Stimulated activated memory B cell treated with anti-CD40 and anti-IgM and Interleukin-4, amounts not matched to agents 10 μg/mL and 1 μg/mL and 100 μg/mL, for 72 hours (primary cell): ENCODE measurements at regions not wholly inside any gene's neighbourhood (a gene's known extent, or its start where the extent isn't known, plus 50 kb on each side); places are given as distances from the start of the nearest gene placed in this dataset.
"Not testable (repeated sequence)": the region's sequence is repeated elsewhere in the genome, so short reads cannot be mapped to it uniquely, and the experiment has no call there.

ENCODE experiments used
- ATAC-seq: fragments of 150-1000 bp; cut with Tn5 transposase; 2 replicates; pipeline ENCODE4 v1.10.0; 2021
- H3K27ac Mint-ChIP-seq: one replicate; pipeline ENCODE4 v1.8.0; 2022; ENCODE audit warnings: mild to moderate bottlenecking, mixed read lengths
- H3K27me3 Mint-ChIP-seq: one replicate; pipeline ENCODE4 v1.8.0; 2022; ENCODE audit warnings: mixed read lengths
- H3K36me3 Mint-ChIP-seq: one replicate; pipeline ENCODE4 v1.8.0; 2022; ENCODE audit warnings: mixed read lengths
- H3K4me1 Mint-ChIP-seq: one replicate; pipeline ENCODE4 v1.8.0; 2022; ENCODE audit warnings: mixed read lengths
- H3K4me3 Mint-ChIP-seq: one replicate; pipeline ENCODE4 v1.8.0; 2022; ENCODE audit warnings: mild to moderate bottlenecking, moderate library complexity, mixed read lengths
- H3K9me3 Mint-ChIP-seq: one replicate; pipeline ENCODE4 v1.8.0; 2022; ENCODE audit warnings: mixed read lengths

DNA sequence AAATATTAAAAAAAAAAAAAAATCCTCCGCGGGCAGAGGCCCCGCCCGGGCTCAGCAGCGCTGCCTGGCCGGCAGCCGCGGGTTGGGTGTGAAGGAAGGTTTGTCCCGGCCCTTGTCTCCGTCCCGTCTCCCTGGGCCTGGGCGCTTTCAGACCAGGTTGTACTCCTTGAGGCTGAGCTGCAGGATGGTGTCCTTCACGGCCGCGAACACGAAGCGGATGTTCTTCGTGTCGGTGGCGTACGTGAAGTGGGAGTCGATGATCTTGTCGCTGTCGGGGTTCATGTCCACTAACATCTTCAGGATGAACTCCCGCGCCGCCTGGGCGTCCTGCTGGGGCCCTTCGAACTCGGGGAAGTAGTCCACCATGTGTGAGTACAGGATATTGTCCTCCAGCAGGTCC is 123.7 kb upstream of the KCTD7 start:
- no peak overlapping the region for H3K27ac Mint-ChIP-seq
- H3K27me3 Mint-ChIP-seq, result peaks cover 32% of the 10 kb centered on the region
- no peak for ATAC-seq
- no peaks in the 10 kb centered on the region for H3K9me3 Mint-ChIP-seq
- peaks cover 4% of the 10 kb centered on the region for H3K4me1 Mint-ChIP-seq
- no peak overlapping the region for H3K4me3 Mint-ChIP-seq
- no peaks in the 10 kb centered on the region for H3K36me3 Mint-ChIP-seq

DNA sequence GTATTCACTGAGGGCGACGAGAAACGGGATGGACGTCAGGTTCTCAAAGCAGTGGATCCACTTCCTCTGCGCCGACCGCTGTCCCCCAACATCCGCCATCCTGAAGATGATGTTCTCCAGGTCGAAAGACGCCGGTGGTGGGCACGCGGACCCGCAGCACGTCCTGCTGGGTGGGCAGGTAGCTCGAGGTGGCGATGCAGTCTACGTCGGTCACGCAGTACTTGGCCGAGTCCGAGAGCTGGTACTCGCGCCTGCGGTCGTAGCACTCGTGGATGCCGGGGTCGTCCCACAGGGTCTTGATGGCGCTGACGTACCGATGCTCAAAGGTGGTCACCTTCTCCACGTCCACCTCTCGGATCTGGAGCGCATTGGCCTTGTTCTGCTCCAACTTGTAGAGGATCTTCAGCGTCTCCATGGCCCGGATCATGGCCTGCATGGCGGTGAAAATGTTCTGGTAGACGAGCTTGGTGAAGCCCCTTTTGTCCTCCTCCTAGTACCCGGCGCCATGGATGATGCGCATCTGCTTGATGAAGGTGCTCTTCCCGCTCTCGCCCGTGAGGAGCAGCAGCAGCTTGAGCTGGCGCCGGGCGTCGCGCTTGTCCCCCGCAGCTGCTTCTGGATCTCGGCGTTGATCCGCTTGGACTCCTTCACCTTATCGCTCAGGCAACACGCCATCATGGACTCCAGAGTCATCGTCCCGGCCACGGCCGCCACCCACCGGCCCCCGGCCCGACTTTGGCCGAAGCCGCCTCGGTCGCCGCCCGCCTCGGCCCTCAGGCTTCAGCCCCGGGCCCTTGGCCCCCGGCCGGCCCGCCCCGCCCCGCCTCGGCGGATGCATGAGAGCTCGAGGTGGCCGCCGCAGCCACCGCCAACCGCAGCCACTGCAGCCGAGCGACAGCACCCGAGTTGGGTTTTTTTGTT is 122.9 kb upstream of the KCTD7 start:
- no peaks in the 10 kb centered on the region for H3K36me3 Mint-ChIP-seq
- H3K27ac Mint-ChIP-seq, result no peak overlapping the region
- no peaks in the 10 kb centered on the region for H3K4me1 Mint-ChIP-seq
- H3K27me3 Mint-ChIP-seq, result peaks cover 32% of the 10 kb centered on the region
- no peaks in the 10 kb centered on the region for H3K9me3 Mint-ChIP-seq
- no peak for ATAC-seq
- H3K4me3 Mint-ChIP-seq, result no peak overlapping the region

DNA sequence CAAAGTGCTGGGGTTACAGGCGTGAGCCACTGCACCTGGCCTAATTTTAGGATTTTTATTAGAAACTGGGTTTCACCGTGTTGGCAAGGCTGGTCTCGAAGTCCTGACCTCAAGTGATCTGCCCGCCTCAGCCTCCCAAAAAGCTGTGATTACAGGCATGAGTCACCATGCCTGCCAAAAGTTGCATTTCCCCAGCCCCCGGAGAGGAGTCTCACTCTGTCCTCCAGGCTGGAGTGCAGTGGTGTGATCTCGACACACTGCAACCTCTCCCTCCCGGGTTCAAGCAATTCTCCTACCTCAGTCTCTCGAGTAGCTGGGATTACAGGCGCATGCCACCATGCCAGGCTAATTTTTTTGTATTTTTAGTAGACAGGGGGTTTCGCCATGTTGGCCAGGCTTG is 122.0 kb upstream of the KCTD7 start:
- H3K27me3 Mint-ChIP-seq, result peaks cover 32% of the 10 kb centered on the region
- not testable (repeated sequence) for H3K4me1 Mint-ChIP-seq, H3K9me3 Mint-ChIP-seq, H3K36me3 Mint-ChIP-seq, H3K4me3 Mint-ChIP-seq, ATAC-seq, H3K27ac Mint-ChIP-seq

DNA sequence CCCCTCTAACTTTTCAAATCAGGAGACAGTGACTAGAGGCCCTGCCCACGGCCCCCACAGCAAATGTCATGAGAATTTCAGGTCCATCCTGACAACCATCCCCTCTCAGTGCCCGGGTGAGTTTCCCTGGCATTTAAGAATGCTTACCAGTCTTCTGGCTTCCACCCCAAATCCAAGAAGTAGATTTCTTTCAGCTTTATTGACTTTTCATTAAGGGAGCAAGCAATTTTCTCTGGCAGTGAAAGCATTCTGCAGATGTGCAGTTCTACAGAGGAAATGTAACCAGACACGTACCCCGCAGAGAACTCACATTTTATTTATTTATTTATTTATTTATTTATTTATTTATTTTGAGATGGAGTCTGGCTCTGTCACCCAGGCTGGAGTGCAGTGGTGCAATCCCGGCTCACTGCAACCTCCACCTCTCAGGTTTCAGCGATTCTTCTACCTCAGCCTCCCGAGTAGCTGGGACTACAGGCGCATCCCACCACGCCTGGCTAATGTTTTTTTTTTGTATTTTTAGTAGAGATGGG is 120.9 kb upstream of the KCTD7 start:
- Mint-ChIP-seq H3K36me3 (no peaks in the 10 kb centered on the region), H3K27me3 (peaks cover 32% of the 10 kb centered on the region), H3K4me3 (no peak overlapping the region), H3K9me3 (no peaks in the 10 kb centered on the region), H3K27ac (no peak overlapping the region), H3K4me1 (no peaks in the 10 kb centered on the region)
- ATAC-seq, result no peak

DNA sequence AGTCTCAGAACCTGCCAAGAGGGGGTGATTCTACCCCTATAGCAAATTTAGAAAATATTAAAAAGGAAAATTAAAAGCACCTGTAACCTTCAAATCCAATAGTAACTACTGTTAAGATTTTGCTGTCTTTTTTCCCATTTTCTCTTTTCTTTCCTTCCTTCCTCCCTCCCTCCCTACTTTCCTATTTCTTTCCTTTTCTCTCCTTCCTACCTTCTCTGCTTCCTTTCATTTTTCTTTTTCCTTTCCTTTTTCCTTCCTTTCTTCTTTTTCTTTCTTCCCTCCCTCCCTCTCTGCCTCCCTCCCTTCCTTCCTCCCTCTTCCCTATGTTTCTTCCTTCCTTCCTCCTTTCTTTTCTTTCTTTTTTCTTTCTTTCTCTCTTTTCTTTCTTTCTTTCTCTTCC is 120.2 kb upstream of the KCTD7 start:
- Mint-ChIP-seq H3K36me3 (no peaks in the 10 kb centered on the region), H3K27me3 (peaks cover 32% of the 10 kb centered on the region), H3K27ac (no peak overlapping the region), H3K4me1 (no peaks in the 10 kb centered on the region), H3K9me3 (no peaks in the 10 kb centered on the region), H3K4me3 (no peak overlapping the region)
- no peak for ATAC-seq

DNA sequence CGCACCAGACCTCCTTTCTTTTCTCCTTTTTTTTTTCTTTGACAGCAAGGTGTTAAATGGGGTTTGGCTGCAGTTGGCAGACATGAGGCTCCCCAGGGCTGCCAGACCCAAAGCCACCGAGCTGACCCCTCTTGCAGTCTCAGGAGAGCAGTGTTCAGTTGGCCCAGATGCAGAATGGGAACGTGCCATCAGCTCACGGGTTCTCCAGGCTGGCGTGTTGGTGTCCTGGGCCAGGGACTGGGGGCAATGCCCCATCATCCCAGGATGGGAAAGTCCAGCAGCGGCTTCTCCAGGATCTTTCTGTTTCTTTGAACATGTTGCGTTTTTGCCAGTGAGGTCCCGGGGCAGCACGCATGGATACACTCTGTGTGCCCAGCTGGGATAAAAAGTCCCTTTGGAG is 114.6 kb upstream of the KCTD7 start:
- ATAC-seq, result no peak
- Mint-ChIP-seq H3K4me1 (no peaks in the 10 kb centered on the region), H3K9me3 (no peaks in the 10 kb centered on the region), H3K36me3 (no peaks in the 10 kb centered on the region), H3K4me3 (no peak overlapping the region), H3K27me3 (peaks cover under 1% of the 10 kb centered on the region), H3K27ac (no peak overlapping the region)

DNA sequence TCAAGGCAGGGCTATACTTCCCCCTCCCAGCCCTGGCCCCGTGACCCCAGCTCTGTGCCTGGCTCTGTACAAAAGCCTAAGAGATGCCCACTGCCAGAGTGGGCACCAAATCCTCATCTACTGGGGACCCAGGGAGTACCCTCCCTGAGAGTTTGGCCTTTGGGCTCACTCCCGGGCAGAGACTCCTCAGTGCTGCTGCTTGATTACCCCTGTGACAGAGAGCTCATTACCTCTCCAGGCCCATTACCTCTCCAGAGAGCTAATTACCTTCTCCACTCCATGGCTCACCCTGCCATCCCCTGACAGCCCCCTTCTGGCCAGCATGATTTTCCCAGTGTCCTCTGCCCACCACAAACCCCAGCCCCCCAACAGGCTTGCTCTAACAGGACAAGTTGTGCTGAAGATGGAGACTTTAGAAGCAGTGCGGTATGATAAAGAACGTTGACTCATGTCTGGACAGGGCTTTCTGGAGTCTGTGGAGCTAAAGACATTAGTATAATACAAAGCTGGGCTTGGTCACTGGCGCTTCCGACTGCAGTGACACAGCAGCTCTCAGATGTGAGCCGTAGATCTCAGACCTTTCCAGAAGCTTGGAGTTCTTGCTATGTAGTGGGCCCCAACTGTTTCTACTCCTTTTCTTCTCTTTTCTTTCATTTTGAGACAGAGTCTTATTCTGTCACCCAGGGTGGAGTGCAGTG is 111.3 kb upstream of the KCTD7 start:
- H3K9me3 Mint-ChIP-seq, result no peaks in the 10 kb centered on the region
- no peaks in the 10 kb centered on the region for H3K4me1 Mint-ChIP-seq
- H3K4me3 Mint-ChIP-seq, result no peak overlapping the region
- H3K27ac Mint-ChIP-seq, result no peak overlapping the region
- no peaks in the 10 kb centered on the region for H3K36me3 Mint-ChIP-seq
- no peak for ATAC-seq
- no peaks in the 10 kb centered on the region for H3K27me3 Mint-ChIP-seq

DNA sequence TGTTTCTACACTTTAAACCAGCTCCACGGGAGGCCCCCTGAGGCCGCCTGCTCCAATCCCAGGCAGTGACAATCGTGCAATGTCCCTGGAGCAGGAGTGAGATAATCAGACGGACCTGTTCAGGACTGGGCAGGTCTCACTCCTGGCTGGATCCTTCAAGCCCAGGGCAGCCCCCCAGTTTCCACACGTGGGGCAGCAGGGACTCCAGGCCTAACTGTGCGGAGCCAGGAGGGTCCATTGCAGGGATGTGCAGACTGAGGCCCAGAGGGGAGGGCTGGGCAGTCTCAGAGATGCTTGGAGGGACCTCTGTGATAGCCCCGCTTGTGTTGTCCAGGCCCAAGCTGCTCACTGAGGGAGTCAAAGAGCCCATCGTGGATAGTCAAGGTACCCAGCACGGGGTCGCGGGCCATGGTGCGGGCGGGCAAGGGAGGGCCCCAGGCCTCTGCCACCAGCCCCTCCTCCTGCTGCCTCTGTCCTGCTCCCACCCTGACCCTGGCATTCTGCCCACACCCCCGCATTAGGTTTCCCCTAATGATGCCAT is 110.5 kb upstream of the KCTD7 start:
- Mint-ChIP-seq H3K9me3 (no peaks in the 10 kb centered on the region), H3K27me3 (no peaks in the 10 kb centered on the region), H3K27ac (no peak overlapping the region), H3K36me3 (no peaks in the 10 kb centered on the region), H3K4me1 (no peaks in the 10 kb centered on the region), H3K4me3 (no peak overlapping the region)
- no peak for ATAC-seq

DNA sequence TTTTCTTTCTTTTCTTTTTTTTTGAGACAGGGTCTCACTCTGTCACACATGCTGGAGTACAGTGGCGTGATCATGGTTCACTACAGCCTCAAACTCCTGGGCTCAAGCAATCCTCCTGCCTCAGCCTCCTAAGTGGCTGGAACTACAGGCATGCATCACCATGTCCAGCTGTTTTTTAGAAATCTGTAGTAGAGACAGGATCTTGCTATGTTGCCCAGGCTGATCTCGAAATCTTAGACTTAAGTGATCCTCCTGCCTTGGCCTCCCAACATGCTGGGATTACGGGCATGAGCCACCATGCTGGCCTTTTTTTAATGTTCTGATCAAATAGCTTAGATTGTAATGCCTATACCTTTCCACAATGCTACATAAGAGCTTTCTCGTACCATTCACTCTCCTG is 107.0 kb upstream of the KCTD7 start:
- H3K4me3 Mint-ChIP-seq, result no peak overlapping the region
- no peaks in the 10 kb centered on the region for H3K9me3 Mint-ChIP-seq
- no peaks in the 10 kb centered on the region for H3K27me3 Mint-ChIP-seq
- no peaks in the 10 kb centered on the region for H3K36me3 Mint-ChIP-seq
- ATAC-seq, result no peak
- no peak overlapping the region for H3K27ac Mint-ChIP-seq
- no peaks in the 10 kb centered on the region for H3K4me1 Mint-ChIP-seq

DNA sequence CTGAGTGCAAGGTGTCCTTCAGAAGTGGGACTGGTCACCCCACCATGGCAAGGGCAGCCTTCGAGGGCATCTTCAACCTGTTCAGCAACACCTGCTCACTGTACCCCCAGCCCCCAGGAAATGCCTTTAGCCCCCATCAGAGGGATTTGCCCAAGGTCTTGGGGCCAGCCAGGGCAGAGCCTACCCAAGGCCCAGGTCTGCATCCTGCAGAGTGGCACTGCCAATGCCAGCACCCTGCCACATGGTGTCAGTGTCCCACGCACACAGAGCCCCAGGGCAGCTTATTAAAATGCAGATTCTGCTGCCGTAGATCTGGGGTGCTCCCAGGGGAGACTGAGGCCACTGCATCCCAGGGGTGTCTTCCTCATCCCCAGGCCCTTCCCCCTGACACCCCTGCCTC is 106.2 kb upstream of the KCTD7 start:
- H3K4me3 Mint-ChIP-seq, result no peak overlapping the region

DNA sequence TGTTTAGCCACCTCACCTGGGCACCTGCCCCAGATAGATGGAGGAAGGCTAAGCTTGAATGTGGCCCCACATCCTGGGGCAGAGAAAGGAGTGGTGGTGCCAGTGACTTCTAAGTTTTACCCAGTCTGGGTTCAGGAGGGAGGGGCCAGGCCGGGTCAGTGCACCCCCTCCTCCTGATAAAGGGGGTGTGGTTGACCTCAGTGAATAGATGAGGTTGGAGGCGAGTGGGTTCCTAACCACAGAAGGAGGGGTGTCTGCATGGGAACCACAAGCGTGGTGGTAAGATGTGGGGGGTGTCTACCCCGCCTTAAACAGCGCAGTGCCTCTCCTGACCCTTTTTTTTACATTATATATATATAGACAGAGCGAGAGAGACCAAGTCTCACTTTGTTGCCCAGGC is 105.3 kb upstream of the KCTD7 start:
- Mint-ChIP-seq H3K27me3 (no peaks in the 10 kb centered on the region), H3K9me3 (no peaks in the 10 kb centered on the region), H3K4me1 (no peaks in the 10 kb centered on the region), H3K27ac (no peak overlapping the region), H3K36me3 (peaks cover under 1% of the 10 kb centered on the region), H3K4me3 (no peak overlapping the region)
- no peak for ATAC-seq

More for the DNA sequence above, 106.2 kb upstream of the KCTD7 start:
- Mint-ChIP-seq H3K36me3 (no peaks in the 10 kb centered on the region), H3K4me1 (no peaks in the 10 kb centered on the region), H3K27ac (no peak overlapping the region), H3K9me3 (no peaks in the 10 kb centered on the region), H3K27me3 (no peaks in the 10 kb centered on the region)
- ATAC-seq, result peak; percentile 67

DNA sequence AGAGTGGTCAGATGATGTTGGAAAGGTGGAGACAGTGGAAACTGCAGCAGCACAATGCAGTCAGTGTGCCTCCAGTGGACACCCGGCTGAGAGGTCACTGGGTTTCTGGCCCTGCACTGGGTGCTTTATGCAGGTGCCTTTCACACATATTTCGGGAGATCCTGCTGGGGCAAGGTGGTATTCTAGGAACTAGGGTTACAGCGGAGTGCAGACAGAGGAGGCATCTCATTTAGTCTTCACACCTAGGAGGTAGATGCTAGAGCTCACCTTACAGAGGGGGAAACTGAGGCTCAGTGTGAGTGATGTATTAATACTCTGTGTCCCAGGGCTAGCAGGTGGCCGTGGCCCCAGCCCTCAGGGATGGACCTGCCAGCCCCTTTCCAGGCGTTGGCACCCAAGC is 103.9 kb upstream of the KCTD7 start:
- Mint-ChIP-seq H3K36me3 (peaks cover 6% of the 10 kb centered on the region), H3K4me1 (no peaks in the 10 kb centered on the region), H3K27ac (no peak overlapping the region), H3K9me3 (no peaks in the 10 kb centered on the region), H3K27me3 (no peaks in the 10 kb centered on the region), H3K4me3 (no peak overlapping the region)
- no peak for ATAC-seq

DNA sequence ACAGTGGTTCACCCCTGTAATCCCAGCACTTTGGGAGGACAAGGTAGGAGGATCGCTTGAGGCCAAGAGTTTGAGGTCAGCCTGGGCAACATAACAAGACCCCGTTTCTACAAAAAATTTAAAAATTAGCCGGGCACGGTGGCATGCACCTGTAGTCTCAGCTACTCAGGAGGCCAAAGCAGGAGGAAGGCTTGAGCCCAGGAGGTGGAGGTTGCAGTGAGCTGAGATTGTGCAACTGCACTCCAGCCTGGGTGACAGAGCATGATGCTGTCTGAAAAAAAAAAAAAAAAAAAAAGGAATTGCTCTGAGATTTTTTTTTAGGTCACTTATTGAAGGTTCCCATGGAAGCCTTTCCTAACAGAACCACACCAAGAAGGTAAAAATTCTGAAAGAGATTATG is 101.9 kb upstream of the KCTD7 start:
- not testable (repeated sequence) for H3K27me3 Mint-ChIP-seq

DNA sequence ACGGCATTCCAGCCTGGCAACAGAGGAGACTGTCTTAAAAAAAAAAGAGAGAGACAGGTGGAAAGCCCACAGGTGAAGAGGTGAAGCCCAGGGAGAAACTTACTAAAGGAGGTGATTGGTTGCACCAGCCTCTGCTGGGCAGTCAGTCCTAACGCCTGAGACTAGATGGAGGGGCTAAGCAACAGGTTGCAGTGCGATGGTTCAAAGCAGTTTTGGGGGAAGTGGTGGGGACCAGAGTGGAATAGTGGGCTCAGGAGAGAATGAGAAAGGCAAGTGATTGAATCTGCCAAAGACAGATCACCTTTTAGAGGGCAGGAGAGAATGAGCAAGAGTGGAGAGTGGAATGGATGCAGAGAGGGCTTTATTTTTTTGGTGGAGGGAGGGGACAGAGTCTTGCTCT is 100.0 kb upstream of the KCTD7 start:
- ATAC-seq, result no peak
- Mint-ChIP-seq H3K4me3 (no peak overlapping the region), H3K36me3 (peaks cover 12% of the 10 kb centered on the region), H3K27me3 (no peaks in the 10 kb centered on the region), H3K27ac (no peak overlapping the region), H3K4me1 (no peaks in the 10 kb centered on the region), H3K9me3 (no peaks in the 10 kb centered on the region)

More for the DNA sequence above, 101.9 kb upstream of the KCTD7 start:
- not testable (repeated sequence) for H3K4me1 Mint-ChIP-seq, H3K4me3 Mint-ChIP-seq, H3K27ac Mint-ChIP-seq, H3K9me3 Mint-ChIP-seq, ATAC-seq
- peaks cover 12% of the 10 kb centered on the region for H3K36me3 Mint-ChIP-seq

DNA sequence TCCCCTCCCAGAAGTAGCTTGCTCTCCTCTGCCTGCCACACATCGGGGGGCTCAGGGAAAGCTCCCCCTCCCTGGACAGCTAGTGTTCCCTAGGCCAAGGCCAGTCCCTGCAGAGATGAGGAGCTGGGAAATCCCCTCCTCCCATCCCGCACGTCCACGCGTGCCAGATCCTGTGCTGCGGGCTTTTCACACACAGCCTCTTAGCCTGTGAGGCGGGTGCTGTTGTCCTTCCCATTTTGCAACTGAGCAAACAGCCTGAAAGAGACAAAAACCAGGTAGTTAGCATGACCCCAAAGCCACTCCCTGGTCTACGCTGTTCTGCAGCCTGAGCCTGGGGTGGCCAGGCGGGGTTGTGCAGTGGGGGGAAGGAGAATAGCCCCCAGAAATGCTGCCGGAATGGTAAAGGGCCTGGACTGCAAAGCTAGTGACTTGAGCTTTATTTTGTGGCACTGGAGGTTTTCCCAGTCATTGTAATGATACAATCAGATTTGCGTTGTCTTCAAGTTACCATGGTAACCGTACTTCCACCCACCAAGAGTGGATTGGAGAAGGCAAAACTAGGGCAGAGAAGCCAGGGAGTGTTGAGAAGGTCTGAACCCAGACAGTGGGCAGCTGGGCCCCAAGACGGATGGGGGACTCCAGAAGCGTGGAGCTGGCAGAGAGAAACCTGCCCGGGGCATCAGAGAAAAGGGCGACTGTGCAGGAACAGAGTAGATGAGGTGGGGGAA is 98.6 kb upstream of the KCTD7 start:
- no peak for ATAC-seq
- peaks cover 12% of the 10 kb centered on the region for H3K36me3 Mint-ChIP-seq
- H3K4me3 Mint-ChIP-seq, result no peak overlapping the region
- H3K9me3 Mint-ChIP-seq, result no peaks in the 10 kb centered on the region
- H3K4me1 Mint-ChIP-seq, result no peaks in the 10 kb centered on the region
- H3K27me3 Mint-ChIP-seq, result no peaks in the 10 kb centered on the region
- no peak overlapping the region for H3K27ac Mint-ChIP-seq
